ENCODE measurements at regions not wholly inside any gene's neighbourhood (a gene's known extent, or its start where the extent isn't known, plus 50 kb on each side); places are given as distances from the start of the nearest gene placed in this dataset.
"Not testable (repeated sequence)": the region's sequence is repeated elsewhere in the genome, so short reads cannot be mapped to it uniquely, and the experiment has no call there.

- no peak for DNase-seq
These were observed 586.0 kb downstream of the EBF1 start for GRCh38 chr5:158513490-158514318.

DNA sequence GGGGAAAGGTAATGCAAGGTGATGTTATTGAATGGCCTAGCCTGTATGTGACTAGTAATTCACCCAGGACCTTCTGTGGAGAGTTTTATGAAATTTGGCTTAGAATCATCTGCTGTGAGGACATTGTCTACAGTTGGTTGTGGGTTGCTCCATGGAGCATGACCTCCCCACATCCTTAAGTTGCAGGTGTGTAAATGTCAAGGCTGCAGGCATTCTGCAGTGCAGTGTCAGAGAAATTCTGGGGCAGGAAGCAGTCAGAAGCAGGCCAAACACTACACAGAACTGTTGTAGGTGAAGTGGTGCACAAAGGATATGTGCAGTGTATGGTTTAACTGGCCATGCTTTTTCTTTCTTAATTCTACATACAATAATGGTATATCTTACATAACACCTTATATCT, 588.3 kb downstream of the EBF1 start:
- no peak for DNase-seq

GRCh38 chr5:158510479-158510878, 589.2 kb downstream of the EBF1 start:
- no peak for DNase-seq

GRCh38 chr5:158506648-158507047, 593.1 kb downstream of the EBF1 start:
- DNase-seq = no peak

GRCh38 chr5:158502686-158503085, 597.0 kb downstream of the EBF1 start:
- no peak for DNase-seq

GRCh38 chr5:158499892-158500418, 599.8 kb downstream of the EBF1 start:
- no peak for DNase-seq

- no peak for DNase-seq
These were observed 600.4 kb downstream of the EBF1 start for GRCh38 chr5:158499075-158499891.

GRCh38 chr5:158496624-158497023, 603.1 kb downstream of the EBF1 start:
- DNase-seq = no peak

DNA sequence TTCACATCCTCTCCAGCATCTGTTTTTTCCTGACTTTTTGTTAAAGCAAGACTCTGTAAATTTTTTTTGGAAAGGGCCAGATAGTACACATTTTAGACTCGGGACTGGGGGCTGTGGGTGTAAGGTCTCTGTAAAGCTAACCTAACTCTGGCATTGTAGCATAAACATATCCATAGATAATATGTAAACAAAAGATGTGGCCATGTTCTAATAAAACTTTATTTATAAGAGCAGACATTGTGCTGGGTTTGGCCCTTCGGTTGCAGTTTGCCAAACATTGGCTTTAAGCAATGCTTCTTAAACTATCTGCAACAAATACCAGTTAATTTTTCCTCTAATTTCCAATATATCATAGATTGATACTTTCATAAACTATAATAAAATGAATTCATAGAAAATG, 605.2 kb downstream of the EBF1 start:
- DNase-seq = no peak

GRCh38 chr5:158494044-158494443, 605.7 kb downstream of the EBF1 start:
- not testable (repeated sequence) for DNase-seq

DNA sequence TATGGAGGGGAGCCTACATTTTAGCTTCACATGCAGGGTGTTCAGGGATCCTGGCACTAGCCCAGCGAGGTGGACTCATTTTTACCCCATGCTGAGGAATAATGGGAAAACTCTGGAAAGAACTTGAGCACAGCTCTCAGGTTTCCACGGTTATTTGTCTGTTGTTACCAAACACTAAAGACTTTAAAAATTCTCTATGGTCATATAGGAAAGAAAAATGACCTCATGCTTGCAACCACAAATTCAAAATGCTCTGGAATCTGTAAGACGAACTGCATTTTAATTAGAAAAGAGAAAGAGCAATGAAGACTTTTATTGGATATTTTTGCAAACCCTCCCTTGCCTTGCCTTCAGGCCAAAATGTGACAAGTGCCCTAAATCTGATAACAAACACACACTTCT, 606.9 kb downstream of the EBF1 start:
- DNase-seq = no peak

GRCh38 chr5:158492136-158492535, 607.6 kb downstream of the EBF1 start:
- no peak for DNase-seq

GRCh38 chr5:158487664-158488063, 612.1 kb downstream of the EBF1 start:
- no peak for DNase-seq

DNA sequence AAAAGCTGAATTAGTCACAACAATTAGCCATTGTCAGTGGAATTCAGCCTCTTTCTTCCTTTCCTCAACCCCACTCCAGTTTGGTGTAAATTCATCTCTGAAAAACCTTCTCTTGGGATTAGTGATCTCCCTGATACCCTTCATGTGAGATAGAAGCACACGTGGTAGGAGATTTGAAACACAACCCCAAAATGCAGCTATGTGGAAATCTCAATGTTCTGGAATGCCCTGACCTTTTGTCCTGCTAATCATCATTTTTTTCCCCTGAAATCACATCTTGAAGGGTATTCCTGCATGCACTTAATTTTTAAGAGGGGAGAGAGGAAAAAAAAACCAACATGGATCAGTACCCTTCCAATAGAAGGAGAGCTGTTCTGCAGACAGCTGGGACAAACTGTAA, 612.6 kb downstream of the EBF1 start:
- no peak for DNase-seq

- DNase-seq = no peak
These were observed 613.1 kb downstream of the EBF1 start for GRCh38 chr5:158486566-158486965.

DNA sequence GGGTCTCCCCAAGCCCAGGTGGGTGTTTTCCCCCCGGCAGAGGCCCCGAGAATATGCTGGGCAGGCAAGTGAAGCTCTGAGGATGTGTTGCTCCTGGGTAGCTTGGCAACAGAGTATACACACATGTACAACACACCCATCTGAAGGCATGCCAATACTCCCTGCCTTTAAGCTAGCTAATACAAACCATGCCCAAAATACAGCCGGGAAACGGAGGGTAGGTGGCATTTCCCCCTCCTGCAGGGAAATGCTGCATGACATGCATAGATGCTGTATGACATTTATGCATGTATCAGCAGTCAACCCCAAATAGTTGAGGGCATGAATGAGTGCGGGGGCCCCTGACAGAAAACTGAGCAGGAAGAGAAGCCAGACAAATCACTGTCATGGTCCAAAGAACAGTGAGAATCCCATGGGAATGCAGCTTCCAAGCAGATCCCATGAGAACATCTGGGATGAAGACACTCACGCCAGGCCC, 614.1 kb downstream of the EBF1 start:
- no peak for DNase-seq

GRCh38 chr5:158485047-158485446, 614.7 kb downstream of the EBF1 start:
- DNase-seq = no peak

GRCh38 chr5:158484150-158484549, 615.6 kb downstream of the EBF1 start:
- DNase-seq = no peak

DNA sequence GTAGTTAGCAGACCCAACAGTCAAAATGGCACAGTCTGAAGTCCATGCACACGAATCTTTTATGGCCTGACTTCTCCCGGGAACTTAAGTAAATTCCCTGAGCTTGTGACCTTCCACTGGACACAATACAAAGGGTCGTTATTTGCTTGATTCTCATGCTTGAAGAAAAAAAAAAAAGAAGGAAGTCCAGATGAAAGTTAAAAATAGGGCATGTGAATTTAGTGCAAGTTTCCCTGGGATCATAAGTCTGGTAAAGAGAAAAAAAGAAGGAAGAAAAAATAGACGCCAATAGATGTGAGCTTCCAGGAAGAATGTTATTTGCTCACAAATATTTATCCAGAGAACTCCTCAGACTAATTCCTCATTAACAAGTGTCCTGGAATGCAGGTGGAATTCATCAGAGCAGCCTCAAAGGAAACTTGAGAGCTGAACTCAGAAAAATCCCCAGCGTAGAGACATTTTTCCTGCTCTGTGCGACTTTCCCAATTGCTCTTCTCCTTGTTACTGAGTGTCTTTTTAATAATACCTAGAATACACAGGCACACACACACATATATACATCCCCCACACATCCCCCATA, 616.3 kb downstream of the EBF1 start:
- DNase-seq = no peak

DNA sequence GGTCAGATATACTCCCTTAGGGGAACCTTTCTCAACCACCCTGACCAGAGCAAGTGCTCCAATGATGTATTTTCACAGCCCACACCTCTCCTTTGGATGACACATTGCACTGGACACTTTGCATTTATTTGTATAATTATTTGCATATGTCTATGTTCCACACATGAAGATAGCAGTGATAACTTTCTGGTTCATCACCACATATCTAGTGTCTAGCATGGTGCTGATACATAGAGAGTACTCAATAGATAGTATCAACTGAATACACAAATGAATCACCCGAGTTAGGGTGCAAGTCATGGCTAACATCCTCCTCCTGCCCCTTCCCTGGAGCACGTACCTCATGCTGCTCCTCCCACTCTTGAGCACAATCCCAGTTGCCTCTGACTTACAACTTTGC, 617.6 kb downstream of the EBF1 start:
- no peak for DNase-seq

DNA sequence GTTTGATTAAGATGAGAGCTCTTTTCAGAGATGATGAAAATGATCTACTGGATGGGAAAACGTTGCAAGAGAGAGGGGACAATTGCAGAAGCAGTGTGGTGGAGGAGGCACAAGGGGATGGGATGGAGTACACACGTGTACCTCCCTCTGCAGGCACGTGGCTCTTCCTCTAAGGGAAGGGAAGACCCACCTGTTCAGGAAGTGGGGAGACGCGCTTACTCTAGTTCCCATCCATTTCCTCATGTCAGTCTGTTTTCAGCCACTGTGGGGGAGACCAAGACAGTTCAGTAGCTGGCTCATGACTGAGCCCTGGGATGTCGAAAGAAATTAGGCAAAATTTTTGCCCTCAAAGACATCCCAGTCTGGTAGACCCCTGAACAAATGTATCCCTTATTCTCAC, 619.2 kb upstream of the CLINT1 start:
- DNase-seq = no peak

DNA sequence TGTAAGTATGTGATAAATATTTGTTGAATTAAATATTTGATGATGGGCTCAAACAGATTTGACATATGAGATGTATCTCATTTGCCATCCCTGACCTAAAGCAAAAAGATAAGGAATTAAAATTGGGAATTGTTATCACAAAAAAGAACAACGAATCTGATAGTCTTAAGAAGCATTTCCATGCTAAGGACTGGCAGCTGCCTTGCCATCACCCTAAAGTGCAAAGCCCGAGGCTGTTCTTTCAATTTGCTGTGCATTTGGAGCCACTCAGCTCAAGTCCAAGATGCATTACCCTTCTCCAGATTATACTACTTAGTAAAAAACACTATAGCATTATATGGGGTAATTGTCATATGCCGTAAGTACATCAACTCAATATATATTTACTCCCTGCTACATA, 618.3 kb upstream of the CLINT1 start:
- no peak for DNase-seq

DNA sequence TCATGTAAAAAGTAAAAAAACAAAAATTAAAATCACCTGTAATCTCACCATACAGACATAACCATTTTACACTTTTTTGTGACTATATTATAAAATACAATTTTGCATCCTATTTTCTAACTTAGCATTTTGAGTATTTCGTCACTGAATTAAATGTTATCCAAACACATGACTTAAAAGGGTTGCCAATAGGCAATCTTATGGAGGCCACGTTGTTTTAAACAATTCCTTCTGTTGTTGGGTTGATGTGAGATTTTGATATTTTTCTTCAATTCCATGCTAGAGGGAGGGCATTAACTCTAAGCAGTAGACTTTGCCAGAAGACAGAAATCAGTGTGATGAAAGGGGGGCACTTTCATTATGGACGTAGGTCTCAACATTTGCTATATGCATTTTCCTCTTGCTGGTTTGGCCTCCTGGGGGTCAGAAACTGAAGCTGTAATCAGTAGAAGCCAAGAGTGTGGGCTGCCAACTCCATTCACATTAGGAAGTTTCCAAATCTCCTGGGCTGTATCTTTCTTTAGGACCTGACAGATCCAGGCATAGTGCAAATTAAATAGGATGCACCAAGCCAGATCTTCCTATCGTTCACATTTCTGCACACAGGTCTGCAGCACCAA, 614.2 kb upstream of the CLINT1 start:
- no peak for DNase-seq
